H1 (cell line): ENCODE measurements at regions not wholly inside any gene's neighbourhood (a gene's known extent, or its start where the extent isn't known, plus 50 kb on each side); places are given as distances from the start of the nearest gene placed in this dataset.

Source experiments
- CTBP2 ChIP-seq: IDR thresholded peaks from 2 replicates; pipeline ENCODE4 v1.7.0; 2011; ENCODE audit warnings: borderline replicate concordance, mild to moderate bottlenecking, moderate library complexity, mixed read lengths, low read length; ENCODE audit not compliant: insufficient read depth, insufficient read length
- EGR1 ChIP-seq: IDR thresholded peaks from 2 replicates; pipeline ENCODE4 v1.6.1; 2011; ENCODE audit warnings: low read depth, low read length, borderline replicate concordance
- EP300 ChIP-seq, 2 experiments: IDR thresholded peaks; 1 replicate in 1 of 2; 2 replicates in 1 of 2; pipeline ENCODE4 v1.6.1; 2011 to 2012; ENCODE audit warnings: low read depth in 2 of 2, low read length in 2 of 2, mild to moderate bottlenecking in 2 of 2, borderline replicate concordance in 1 of 2, inconsistent platforms in 1 of 2, moderate library complexity in 1 of 2
- SRF ChIP-seq: IDR thresholded peaks from 2 replicates; pipeline ENCODE4 v1.6.1; 2011; ENCODE audit warnings: mild to moderate bottlenecking, low read depth, low read length, moderate library complexity

GRCh38 chr10:29026802-29027580 lies 261.9 kb upstream of the LYZL1 start (continued):
- TF ChIP-seq SRF: no peak
- TF ChIP-seq EP300 (IDR thresholded peaks at IDR 0.05; ENCODE audit: borderline replicate concordance in 1 of 2, low read depth in 2 of 2, low read length in 2 of 2): no peak
- no peak for TF ChIP-seq CTBP2
- no peak for TF ChIP-seq EGR1
